ENCODE measurements at regions not wholly inside any gene's neighbourhood (a gene's known extent, or its start where the extent isn't known, plus 50 kb on each side); places are given as distances from the start of the nearest gene placed in this dataset. TPM values are rescaled to one million over a fixed set of nuclear protein-coding genes. Genes with fewer than 3 reads are reported as not detected.

Small RNA genes in the stretch of these regions (small RNA-seq; reads per million reads assigned to genes)
- gene RF00091 (ENCODE audit: insufficient read depth) = not detected
